ENCODE measurements at regions not wholly inside any gene's neighbourhood (a gene's known extent, or its start where the extent isn't known, plus 50 kb on each side); places are given as distances from the start of the nearest gene placed in this dataset.

GRCh38 chr3:194977356-194977755, 291.7 kb downstream of the FAM43A start:
- TF ChIP-seq CTCF (IDR thresholded peaks at IDR 0.05 in 4 of 5, conservative IDR thresholded peaks at IDR 0.05 in 1 of 5) (no peak), POLR2A (IDR thresholded peaks at IDR 0.05) (no peak)

Measured in gastrocnemius medialis (tissue), 4 donors.